Activated CD4-positive, alpha-beta T cell treated with anti-CD3 and anti-CD28 coated beads, Interleukin-2, amount 50 U/mL, for 16 hours (primary cell): ENCODE measurements at regions not wholly inside any gene's neighbourhood (a gene's known extent, or its start where the extent isn't known, plus 50 kb on each side); places are given as distances from the start of the nearest gene placed in this dataset.
"Not testable (repeated sequence)": the region's sequence is repeated elsewhere in the genome, so short reads cannot be mapped to it uniquely, and the experiment has no call there.

Experiments
- DNase-seq: peaks from one replicate; pipeline ENCODE4 v3.0.0-alpha.2; 2020

GRCh38 chr4:72666910-72667309, 97.9 kb upstream of the ADAMTS3 start:
- DNase-seq, result no peak

GRCh38 chr4:72665171-72665968, 96.3 kb upstream of the ADAMTS3 start:
- DNase-seq, result no peak

GRCh38 chr4:72663828-72664227, 94.8 kb upstream of the ADAMTS3 start:
- no peak for DNase-seq

- no peak for DNase-seq
These were observed 92.8 kb upstream of the ADAMTS3 start for GRCh38 chr4:72661830-72662229.

- DNase-seq, result no peak
These were observed 72.6 kb upstream of the ADAMTS3 start for GRCh38 chr4:72641611-72642010.

- DNase-seq, result not testable (repeated sequence)
These were observed 67.8 kb upstream of the ADAMTS3 start for GRCh38 chr4:72636866-72637265.

- DNase-seq, result not testable (repeated sequence)
These were observed 66.9 kb upstream of the ADAMTS3 start for GRCh38 chr4:72635931-72636330.

- not testable (repeated sequence) for DNase-seq
These were observed 63.2 kb upstream of the ADAMTS3 start for GRCh38 chr4:72632253-72632652.

- DNase-seq, result no peak
These were observed 62.3 kb upstream of the ADAMTS3 start for GRCh38 chr4:72631296-72631695.

- DNase-seq, result no peak
These were observed 60.5 kb upstream of the ADAMTS3 start for GRCh38 chr4:72629540-72629939.

- no peak for DNase-seq
These were observed 58.7 kb upstream of the ADAMTS3 start for GRCh38 chr4:72627723-72628122.
